ENCODE measurements at regions not wholly inside any gene's neighbourhood (a gene's known extent, or its start where the extent isn't known, plus 50 kb on each side); places are given as distances from the start of the nearest gene placed in this dataset.

DNA sequence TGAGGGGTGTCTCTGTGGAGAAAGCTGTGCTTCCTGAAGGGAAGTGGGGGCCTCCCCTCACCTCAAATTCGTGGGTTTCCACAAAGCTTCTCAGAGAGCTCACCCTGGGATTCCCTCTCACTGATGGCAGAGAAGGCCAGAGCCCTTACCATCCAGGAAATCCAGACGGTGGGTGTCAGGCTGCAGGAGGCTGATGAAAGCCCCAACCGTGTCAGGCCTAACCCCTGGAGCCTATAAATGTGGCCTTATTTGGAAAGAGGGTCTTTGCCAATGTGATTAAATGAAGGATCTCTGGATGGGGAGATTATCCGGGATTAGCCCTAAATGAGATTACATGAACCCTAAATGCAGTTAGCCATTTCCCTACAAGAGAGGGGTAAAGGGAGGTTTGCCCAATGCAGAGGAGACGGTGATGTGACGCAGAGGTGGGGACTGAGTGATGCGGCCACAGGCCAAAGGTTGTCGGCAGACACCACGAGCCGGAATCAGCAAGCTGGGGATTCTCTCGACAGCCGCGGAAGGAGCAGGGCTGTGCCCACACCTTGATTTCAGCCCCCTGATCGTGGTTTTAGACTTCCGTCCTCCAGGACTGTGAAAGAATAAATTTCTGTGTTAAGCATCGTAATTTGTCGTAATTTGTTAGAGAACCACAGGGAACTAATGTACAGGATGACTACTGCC, 82.6 kb downstream of the TOMM20 start:
- no peak for DNase-seq (ENCODE audit: low read depth in 1 of 2, low spot score in 1 of 2)
- in situ Hi-C loops (cut with HindIII; ENCODE audit: low pct_unique_long_range_greater_than_20kb, low sequenced_read_pairs): no loop called here
- TF ChIP-seq JUND (IDR thresholded peaks at IDR 0.05; ENCODE audit: low read depth): no peak

- in situ Hi-C loops (cut with HindIII; ENCODE audit: low pct_unique_long_range_greater_than_20kb, low sequenced_read_pairs): no loop called here
- no peak for TF ChIP-seq JUND (IDR thresholded peaks at IDR 0.05; ENCODE audit: low read depth)
- no peak for DNase-seq (ENCODE audit: low read depth in 1 of 2, low spot score in 1 of 2)
Measured at GRCh38 chr1:235045034-235045690, 83.5 kb downstream of the TOMM20 start.

DNA sequence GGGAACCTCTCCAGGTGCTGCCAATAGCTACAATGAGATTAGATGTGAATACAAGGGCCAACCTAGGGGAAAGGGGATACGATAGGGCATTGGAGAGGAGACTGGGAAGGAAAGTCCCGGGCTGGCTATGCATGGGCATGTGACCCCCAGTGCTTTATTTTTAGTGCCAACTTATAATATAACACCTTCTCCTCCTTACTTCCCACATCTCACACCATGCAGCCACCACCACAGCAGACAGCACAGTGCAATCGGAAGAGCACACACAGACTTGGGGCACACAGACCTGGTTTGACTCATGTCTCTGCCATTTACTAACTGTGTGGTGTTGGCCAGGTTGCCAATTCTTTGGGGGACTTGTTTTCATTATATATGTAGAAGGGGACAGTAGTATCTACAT, 85.4 kb downstream of the TOMM20 start:
- no peak for DNase-seq (ENCODE audit: low read depth in 1 of 2, low spot score in 1 of 2)
- TF ChIP-seq JUND (IDR thresholded peaks at IDR 0.05; ENCODE audit: low read depth): no peak
- in situ Hi-C loops (cut with HindIII; ENCODE audit: low pct_unique_long_range_greater_than_20kb, low sequenced_read_pairs): no loop called here

DNA sequence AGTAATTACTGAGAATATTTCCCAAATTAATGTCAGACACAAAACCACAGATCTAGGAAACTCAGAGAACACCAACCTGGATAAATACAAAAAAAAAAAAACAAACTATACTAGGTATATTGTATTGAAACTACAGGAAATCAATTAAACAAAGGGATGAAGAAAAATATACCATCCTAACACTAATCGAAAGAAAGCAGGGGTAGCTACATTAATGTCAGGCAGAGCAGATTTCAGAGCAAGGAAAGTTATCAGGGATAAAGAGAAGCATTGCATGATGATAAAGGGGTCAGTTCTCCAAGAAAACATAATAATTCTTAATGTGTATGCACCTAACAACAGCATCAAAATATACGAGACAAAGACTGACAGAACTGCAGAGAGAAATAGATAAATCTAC, 89.9 kb downstream of the TOMM20 start:
- no peak for DNase-seq (ENCODE audit: low read depth in 1 of 2, low spot score in 1 of 2)
- in situ Hi-C loops (cut with HindIII; ENCODE audit: low pct_unique_long_range_greater_than_20kb, low sequenced_read_pairs): no loop called here
- TF ChIP-seq JUND (IDR thresholded peaks at IDR 0.05; ENCODE audit: low read depth): no peak

DNA sequence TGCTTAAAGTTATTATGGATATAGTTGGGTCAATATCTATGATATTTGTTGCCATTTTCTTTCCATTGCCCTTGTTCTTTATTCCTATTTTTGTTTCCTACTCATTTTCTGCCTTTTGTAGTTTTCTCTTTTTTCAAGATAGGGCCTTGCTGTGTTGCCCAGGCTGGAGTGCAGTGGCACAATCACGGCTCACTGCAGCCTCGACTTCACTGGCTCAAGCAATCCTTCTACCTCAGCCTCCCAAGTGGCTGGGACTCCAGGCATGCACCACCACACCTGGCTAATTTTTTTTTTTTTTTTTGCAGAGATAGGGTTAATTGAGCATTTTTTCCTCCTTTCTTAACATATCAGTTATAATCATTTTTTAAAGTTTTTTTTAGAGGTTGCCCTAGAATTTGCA, 92.7 kb downstream of the TOMM20 start:
- DNase-seq (ENCODE audit: low read depth in 1 of 2, low spot score in 1 of 2): no peak
- no peak for TF ChIP-seq JUND (IDR thresholded peaks at IDR 0.05; ENCODE audit: low read depth)
- in situ Hi-C loops (cut with HindIII; ENCODE audit: low pct_unique_long_range_greater_than_20kb, low sequenced_read_pairs): no loop called here

DNA sequence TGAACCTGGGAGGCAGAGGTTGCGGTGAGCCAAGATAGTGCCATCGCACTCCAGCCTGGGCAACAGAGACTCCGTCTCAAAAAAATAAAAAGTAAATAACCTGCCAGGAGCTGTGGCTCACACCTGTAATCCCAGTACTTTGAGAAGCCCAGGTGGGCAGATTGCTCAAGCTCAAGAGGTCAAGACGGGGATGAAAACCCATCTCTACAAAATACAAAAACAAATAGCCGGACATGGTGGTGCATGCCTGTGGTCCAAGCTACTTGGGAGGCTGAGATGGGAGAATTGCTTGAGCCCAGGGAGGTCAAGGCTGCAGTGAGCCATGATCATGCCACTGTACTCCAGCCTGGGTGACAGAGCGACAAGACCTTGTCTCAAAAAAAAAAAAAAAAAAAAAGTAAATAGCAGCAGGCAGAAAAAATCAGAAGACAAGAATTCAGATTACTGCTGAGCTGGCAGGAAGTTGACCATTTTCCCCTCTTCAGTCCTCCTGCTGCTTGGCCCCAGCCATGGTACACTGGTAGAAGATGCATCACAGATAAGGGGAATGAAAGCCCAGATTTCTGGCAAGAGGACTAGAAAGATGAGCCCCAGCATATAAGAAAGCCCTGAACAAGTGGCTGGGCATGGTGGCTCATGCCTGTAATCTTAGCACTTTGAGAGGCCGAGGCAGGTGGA, 97.6 kb downstream of the TOMM20 start:
- in situ Hi-C loops (cut with HindIII; ENCODE audit: low pct_unique_long_range_greater_than_20kb, low sequenced_read_pairs): no loop called here
- DNase-seq (ENCODE audit: low read depth in 1 of 2, low spot score in 1 of 2): no peak
- TF ChIP-seq JUND (IDR thresholded peaks at IDR 0.05; ENCODE audit: low read depth): no peak

GRCh38 chr1:235027862-235028250, 100.8 kb downstream of the TOMM20 start:
- TF ChIP-seq JUND (IDR thresholded peaks at IDR 0.05; ENCODE audit: low read depth): no peak
- in situ Hi-C loops (cut with HindIII; ENCODE audit: low pct_unique_long_range_greater_than_20kb, low sequenced_read_pairs): no loop called here

DNA sequence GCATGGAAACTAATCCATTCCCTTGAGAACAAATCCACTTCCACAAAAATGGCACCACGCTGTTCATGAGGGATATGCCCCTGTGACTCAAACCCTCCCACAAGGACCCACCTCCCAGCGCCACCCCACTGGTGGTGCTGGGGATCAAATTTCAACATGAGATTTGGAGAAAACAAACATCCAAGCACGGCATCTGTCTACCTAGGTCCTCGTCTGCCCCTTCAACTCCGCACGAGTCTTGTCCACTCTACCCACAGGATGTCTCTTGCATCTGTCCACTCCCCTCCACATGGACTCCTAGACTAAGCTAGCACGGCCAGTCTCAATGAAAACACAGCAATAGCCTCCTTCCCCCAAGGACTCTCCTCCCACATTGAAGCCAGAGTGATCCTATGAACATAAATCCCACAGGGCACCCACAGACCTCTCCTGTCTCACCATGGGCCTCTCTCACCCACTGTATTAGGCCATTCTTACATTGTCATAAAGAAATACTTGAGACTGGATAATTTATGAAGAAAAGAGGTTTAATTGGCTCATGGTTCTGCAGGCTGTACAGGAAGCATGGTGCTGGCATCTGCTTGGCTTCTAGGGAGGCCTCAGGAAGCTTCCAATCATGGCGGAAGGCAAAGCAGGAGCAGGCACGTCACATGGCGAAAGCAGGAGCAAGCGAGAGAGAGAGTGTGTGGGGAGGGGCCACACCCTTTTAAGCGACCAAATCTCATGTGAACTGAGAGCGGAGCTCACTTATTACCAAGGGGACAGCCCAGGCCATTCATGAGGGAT, 101.4 kb downstream of the TOMM20 start:
- no peak for DNase-seq (ENCODE audit: low read depth in 1 of 2, low spot score in 1 of 2)
- in situ Hi-C loops (cut with HindIII; ENCODE audit: low pct_unique_long_range_greater_than_20kb, low sequenced_read_pairs): no loop called here
- no peak for TF ChIP-seq JUND (IDR thresholded peaks at IDR 0.05; ENCODE audit: low read depth)

More at GRCh38 chr1:235027862-235028250, 100.8 kb downstream of the TOMM20 start:
- DNase-seq (ENCODE audit: low read depth in 1 of 2, low spot score in 1 of 2): no peak

GRCh38 chr1:235025422-235025984, 103.1 kb downstream of the TOMM20 start:
- in situ Hi-C loops (cut with HindIII; ENCODE audit: low pct_unique_long_range_greater_than_20kb, low sequenced_read_pairs): no loop called here
- no peak for TF ChIP-seq JUND (IDR thresholded peaks at IDR 0.05; ENCODE audit: low read depth)
- DNase-seq (ENCODE audit: low read depth in 1 of 2, low spot score in 1 of 2): no peak

GRCh38 chr1:235024711-235025421, 103.8 kb downstream of the TOMM20 start:
- TF ChIP-seq JUND (IDR thresholded peaks at IDR 0.05; ENCODE audit: low read depth): no peak
- DNase-seq (ENCODE audit: low read depth in 1 of 2, low spot score in 1 of 2): no peak
- in situ Hi-C loops (cut with HindIII; ENCODE audit: low pct_unique_long_range_greater_than_20kb, low sequenced_read_pairs): no loop called here

DNA sequence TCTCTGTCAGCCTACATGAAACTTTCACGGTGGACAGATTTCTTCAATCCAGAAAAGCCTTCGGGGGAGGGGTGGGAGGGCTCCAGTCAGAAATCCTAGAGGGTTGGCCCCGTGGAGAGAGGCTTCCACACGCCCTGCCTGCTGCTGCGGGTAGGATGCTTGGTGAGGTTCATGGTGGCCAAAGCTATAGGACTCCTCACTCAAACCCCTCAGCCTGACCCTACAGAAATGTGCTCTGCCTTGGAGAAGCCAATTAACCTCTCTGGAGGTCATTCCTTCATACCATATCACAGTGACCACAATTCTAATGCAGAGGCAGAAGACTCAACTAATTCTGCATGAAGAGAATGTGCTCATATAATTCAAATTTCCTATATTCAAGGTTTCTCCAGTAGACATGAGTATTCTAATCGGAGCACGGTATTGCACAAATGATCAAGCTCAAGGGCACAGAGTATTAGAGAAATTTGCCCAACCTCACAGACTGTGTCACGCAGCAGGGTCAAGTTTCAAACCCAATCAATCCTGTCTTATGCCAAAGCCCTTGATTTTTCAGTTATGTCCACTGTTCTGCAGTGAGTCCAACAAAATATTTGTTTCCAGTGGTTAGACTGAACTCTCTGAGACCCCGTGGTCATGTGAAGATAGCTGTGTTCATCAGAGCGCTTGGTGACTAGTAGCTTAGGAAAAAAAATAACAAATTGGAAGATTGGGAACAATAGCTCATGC, 104.8 kb downstream of the TOMM20 start:
- no peak for DNase-seq (ENCODE audit: low read depth in 1 of 2, low spot score in 1 of 2)
- in situ Hi-C loops (cut with HindIII; ENCODE audit: low pct_unique_long_range_greater_than_20kb, low sequenced_read_pairs): no loop called here
- TF ChIP-seq JUND (IDR thresholded peaks at IDR 0.05; ENCODE audit: low read depth): no peak
